Endothelial cell of umbilical vein (primary cell): ENCODE measurements at regions not wholly inside any gene's neighbourhood (a gene's known extent, or its start where the extent isn't known, plus 50 kb on each side); places are given as distances from the start of the nearest gene placed in this dataset.

Experiments
- BruUV-seq: library from RNA; stranded (reverse); fragments of 400-500 nt; replicated peaks from 2 replicates; lab custom pipeline; 2021; lab: Mats Ljungman, UMichigan
- CTCF ChIA-PET: fragments of 300-600, 350-600 bp; sonication (Branson Sonifier 250); formaldehyde crosslinking; loops from one replicate; lab custom pipeline; 2021; ENCODE audit warnings: antibody characterized with exemption, inconsistent platforms; lab: Charles Lee
- POLR2A ChIA-PET: fragments of 300-600, 350-600 bp; sonication (Branson Sonifier 250); formaldehyde crosslinking; loops from one replicate; lab custom pipeline; 2021; ENCODE audit warnings: antibody characterized with exemption, inconsistent platforms; lab: Charles Lee
- DNase-seq: peaks from one replicate; pipeline ENCODE4 v3.0.0-alpha.2; 2011; ENCODE audit warnings: low read depth, low spot score
- FAIRE-seq: peaks from 2 replicates; lab custom pipeline; 2011; peaks lifted over from hg19 to GRCh38; lab: Jason Lieb, UNC
- H2AFZ ChIP-seq: 2 replicates; pipeline ENCODE4 v1.6.0; 2012; ENCODE audit warnings: low read depth, low read length, control low read depth, inconsistent platforms
- H3K27ac ChIP-seq: 2 replicates; pipeline ENCODE4 v1.5.1; 2011; ENCODE audit warnings: low read depth, mild to moderate bottlenecking, control low read depth, low read length, moderate library complexity; ENCODE audit not compliant: insufficient read depth
- H3K27me3 ChIP-seq, 2 experiments: 2 replicates each; pipeline versions ENCODE4 v1.6.0 to v1.6.1; 2011; ENCODE audit warnings: low read length in 2 of 2, mixed read lengths in 1 of 2; ENCODE audit not compliant: control insufficient read depth in 2 of 2, insufficient read depth in 2 of 2
- H3K36me3 ChIP-seq, 2 experiments: 2 replicates in 1 of 2; 3 replicates in 1 of 2; pipeline ENCODE4 v1.5.1; 2011; ENCODE audit warnings: low read length in 2 of 2, mild to moderate bottlenecking in 1 of 2, moderate library complexity in 1 of 2; ENCODE audit not compliant: control insufficient read depth in 2 of 2, insufficient read depth in 2 of 2; ENCODE audit errors: extremely low read depth in 1 of 2
- H3K4me1 ChIP-seq: 3 replicates; pipeline ENCODE4 v1.5.1; 2011; ENCODE audit warnings: mild to moderate bottlenecking, low read length; ENCODE audit not compliant: control insufficient read depth, insufficient read depth; ENCODE audit errors: extremely low read depth
- H3K4me2 ChIP-seq: 2 replicates; pipeline ENCODE4 v1.6.1; 2011; ENCODE audit warnings: low read length, control low read depth, mixed read lengths; ENCODE audit not compliant: insufficient read depth
- H3K4me3 ChIP-seq, 3 experiments: fragments of 200-600 bp in 1 of 3; sonication (generic), shearing (Covaris generic) in 1 of 3; replicated peaks in 1 of 3; 2 replicates each; pipeline ENCODE4 v1.5.1; 2011 to 2016; ENCODE audit warnings: control low read depth in 3 of 3, low read length in 3 of 3, mild to moderate bottlenecking in 2 of 3, inconsistent platforms in 1 of 3, low read depth in 1 of 3, moderate library complexity in 1 of 3; ENCODE audit not compliant: insufficient read depth in 1 of 3
- H3K79me2 ChIP-seq: 2 replicates; pipeline ENCODE4 v1.6.0; 2012; ENCODE audit warnings: low read length, inconsistent platforms; ENCODE audit not compliant: control insufficient read depth, insufficient read depth
- H3K9ac ChIP-seq: replicated peaks from 2 replicates; pipeline ENCODE3; 2011; ENCODE audit warnings: low read length, control low read depth; ENCODE audit not compliant: insufficient read depth; ENCODE audit errors: extremely low read depth
- H3K9me1 ChIP-seq: replicated peaks from 3 replicates; pipeline ENCODE4 v1.6.0; 2011; ENCODE audit warnings: mild to moderate bottlenecking, low read length; ENCODE audit not compliant: control insufficient read depth, insufficient read depth; ENCODE audit errors: extremely low read depth
- H3K9me3 ChIP-seq: replicated peaks from 2 replicates; pipeline ENCODE4 v1.5.1; 2012; ENCODE audit warnings: low read length, inconsistent platforms; ENCODE audit not compliant: control insufficient read depth, insufficient read depth
- H4K20me1 ChIP-seq: replicated peaks from 2 replicates; pipeline ENCODE3; 2011; ENCODE audit warnings: mild to moderate bottlenecking, low read length; ENCODE audit not compliant: control insufficient read depth, insufficient read depth; ENCODE audit errors: extremely low read depth
- EZH2 ChIP-seq: IDR thresholded peaks from 2 replicates; pipeline ENCODE4 v1.6.1; 2012; ENCODE audit warnings: borderline replicate concordance, low read depth, mild to moderate bottlenecking, moderate library complexity, low read length, inconsistent platforms; ENCODE audit not compliant: severe bottlenecking
- FOS ChIP-seq: IDR thresholded peaks from 2 replicates; pipeline ENCODE4 v1.6.1; 2011; ENCODE audit warnings: mild to moderate bottlenecking, low read length, moderate library complexity, borderline replicate concordance; ENCODE audit not compliant: insufficient read depth
- GATA2 ChIP-seq: IDR thresholded peaks from 2 replicates; pipeline ENCODE4 v1.7.0; 2011; ENCODE audit warnings: low read depth, mild to moderate bottlenecking, moderate library complexity, mixed read lengths, low read length; ENCODE audit not compliant: insufficient read length, insufficient read depth
- JUN ChIP-seq: IDR thresholded peaks from 2 replicates; pipeline ENCODE4 v1.6.1; 2011; ENCODE audit warnings: borderline replicate concordance, low read depth; ENCODE audit not compliant: insufficient read length, insufficient read depth
- MYC ChIP-seq: IDR thresholded peaks from one replicate; pipeline ENCODE4 v1.6.1; 2011; ENCODE audit warnings: mild to moderate bottlenecking, low read depth, low read length
- POLR2A ChIP-seq: IDR thresholded peaks from 2 replicates; pipeline ENCODE4 v1.6.1; 2012; ENCODE audit warnings: low read depth, mild to moderate bottlenecking, control low read depth, low read length
- POLR2AphosphoS5 ChIP-seq: IDR thresholded peaks from 2 replicates; pipeline ENCODE4 v1.6.1; 2012; ENCODE audit warnings: low read depth, mild to moderate bottlenecking, control low read depth, low read length, moderate library complexity; ENCODE audit not compliant: insufficient read depth
- dilution Hi-C: fragments of 300-500 bp; cut with MboI; formaldehyde crosslinking; loops from one replicate; pipeline ENCODE4 v1.15.0; 2019; ENCODE audit warnings: low sequenced_read_pairs; ENCODE audit not compliant: extremely low pct_ligation_motif_present
- intact Hi-C: fragments of 100-400 bp; cut with micrococcal nuclease; formaldehyde crosslinking; loops from one replicate; pipeline ENCODE4 v1.10.0; 2022
- TF ChIP-seq, protein P1 (sequence below), 2 donors: IDR thresholded peaks; 1 replicate in 1 of 2; 2 replicates in 1 of 2; pipeline ENCODE4 v1.5.1; 2011; ENCODE audit warnings: low read length in 2 of 2, mild to moderate bottlenecking in 2 of 2, moderate library complexity in 2 of 2, control low read depth in 1 of 2, inconsistent platforms in 1 of 2, low read depth in 1 of 2; ENCODE audit not compliant: insufficient read depth in 1 of 2; ENCODE audit errors: extremely low read depth in 1 of 2
- TF ChIP-seq, protein P2 (sequence below): IDR thresholded peaks from 2 replicates; pipeline ENCODE4 v1.6.1; 2011; ENCODE audit not compliant: insufficient read depth, insufficient read length

DNA sequence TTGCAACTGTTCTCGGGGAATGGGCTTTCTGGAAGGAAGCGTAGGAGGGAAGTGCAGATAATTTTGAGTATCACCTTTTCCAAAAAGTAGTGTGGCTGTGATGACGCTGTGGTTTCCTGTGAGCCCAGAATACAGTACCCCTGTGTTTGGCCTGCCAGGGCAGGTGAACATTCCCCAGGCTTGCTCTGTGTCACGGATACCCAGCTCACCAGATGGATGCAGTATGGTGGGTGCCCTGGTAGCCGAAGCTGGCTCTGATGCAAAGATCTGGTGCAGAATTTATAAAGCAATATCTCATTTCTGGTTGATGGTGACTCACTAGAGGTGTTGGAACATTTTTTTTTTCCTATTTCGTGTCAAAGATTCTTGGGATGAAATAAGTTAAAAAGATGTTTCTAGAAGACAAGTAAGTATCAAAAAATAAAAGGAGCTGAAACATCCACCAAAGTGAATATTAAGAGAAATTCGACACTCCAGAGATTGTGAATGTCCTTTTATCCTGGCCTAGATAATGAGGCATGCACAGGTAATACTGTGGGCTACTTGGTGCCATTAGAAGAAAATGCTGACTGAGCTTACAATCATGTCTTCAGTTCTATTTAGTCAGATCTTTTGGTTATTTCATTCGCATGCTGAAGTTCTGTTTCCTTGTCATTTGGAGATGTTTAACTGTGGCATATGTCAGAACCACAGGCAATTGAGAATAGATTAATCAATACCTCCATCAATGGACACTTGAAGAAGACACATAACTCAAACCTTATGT lies 200.1 kb downstream of the GADD45G start:
- no peaks in the 10 kb centered on the region for H3K36me3 ChIP-seq
- BruUV-seq: no TSS peak
- no peaks in the 10 kb centered on the region for H3K9me1 ChIP-seq
- H3K4me1 ChIP-seq: peaks cover 41% of the 10 kb centered on the region
- H2AFZ ChIP-seq: no peak overlapping the region
- dilution Hi-C loops (no loop called here), intact Hi-C loops (loop anchor here (5.0 kb wide), 1 partner anchor 143 kb away; no protein-coding TSS in a partner anchor)
- H3K79me2 ChIP-seq: no peaks in the 10 kb centered on the region
- H3K9ac ChIP-seq: no peak overlapping the region
- H3K27ac ChIP-seq: no peak overlapping the region
- CTCF ChIA-PET: interaction anchor here (1.4 kb wide), 1 partner anchor 62 kb away, joined by 3 read pairs; no protein-coding TSS in a partner anchor
- TF ChIP-seq POLR2A (no peak), EZH2 (no peak), GATA2 (no peak), POLR2AphosphoS5 (no peak), JUN (no peak), MYC (no peak), FOS (no peak)
- TF ChIP-seq, protein P1, sequence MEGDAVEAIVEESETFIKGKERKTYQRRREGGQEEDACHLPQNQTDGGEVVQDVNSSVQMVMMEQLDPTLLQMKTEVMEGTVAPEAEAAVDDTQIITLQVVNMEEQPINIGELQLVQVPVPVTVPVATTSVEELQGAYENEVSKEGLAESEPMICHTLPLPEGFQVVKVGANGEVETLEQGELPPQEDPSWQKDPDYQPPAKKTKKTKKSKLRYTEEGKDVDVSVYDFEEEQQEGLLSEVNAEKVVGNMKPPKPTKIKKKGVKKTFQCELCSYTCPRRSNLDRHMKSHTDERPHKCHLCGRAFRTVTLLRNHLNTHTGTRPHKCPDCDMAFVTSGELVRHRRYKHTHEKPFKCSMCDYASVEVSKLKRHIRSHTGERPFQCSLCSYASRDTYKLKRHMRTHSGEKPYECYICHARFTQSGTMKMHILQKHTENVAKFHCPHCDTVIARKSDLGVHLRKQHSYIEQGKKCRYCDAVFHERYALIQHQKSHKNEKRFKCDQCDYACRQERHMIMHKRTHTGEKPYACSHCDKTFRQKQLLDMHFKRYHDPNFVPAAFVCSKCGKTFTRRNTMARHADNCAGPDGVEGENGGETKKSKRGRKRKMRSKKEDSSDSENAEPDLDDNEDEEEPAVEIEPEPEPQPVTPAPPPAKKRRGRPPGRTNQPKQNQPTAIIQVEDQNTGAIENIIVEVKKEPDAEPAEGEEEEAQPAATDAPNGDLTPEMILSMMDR (IDR thresholded peaks at IDR 0.05; ENCODE audit: extremely low read depth in 1 of 2, insufficient read depth in 1 of 2, low read depth in 1 of 2, low read length in 2 of 2): no peak
- TF ChIP-seq, protein P2, sequence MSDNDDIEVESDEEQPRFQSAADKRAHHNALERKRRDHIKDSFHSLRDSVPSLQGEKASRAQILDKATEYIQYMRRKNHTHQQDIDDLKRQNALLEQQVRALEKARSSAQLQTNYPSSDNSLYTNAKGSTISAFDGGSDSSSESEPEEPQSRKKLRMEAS: no peak
- H3K9me3 ChIP-seq: no peaks in the 10 kb centered on the region
- H3K4me3 ChIP-seq: no peak overlapping the region
- H3K27me3 ChIP-seq: no peaks in the 10 kb centered on the region
- no peaks in the 10 kb centered on the region for H4K20me1 ChIP-seq
- no peak overlapping the region for H3K4me2 ChIP-seq
- POLR2A ChIA-PET: no interaction called here
- no peak for FAIRE-seq
- no peak for DNase-seq
